Osteoblast (primary cell): ENCODE measurements at regions not wholly inside any gene's neighbourhood (a gene's known extent, or its start where the extent isn't known, plus 50 kb on each side); places are given as distances from the start of the nearest gene placed in this dataset.

Experiments used
- DNase-seq: peaks from one replicate; pipeline ENCODE4 v3.0.0; 2011; ENCODE audit warnings: low spot score, mixed read lengths; ENCODE audit not compliant: insufficient read length; ENCODE audit errors: missing footprints
- H2AFZ ChIP-seq: 2 replicates; pipeline ENCODE4 v1.6.0; 2011; ENCODE audit warnings: mild to moderate bottlenecking, low read length
- H3K27ac ChIP-seq: 2 replicates; pipeline ENCODE4 v1.5.1; 2011; ENCODE audit warnings: mild to moderate bottlenecking, low read depth, low read length, moderate library complexity
- H3K27me3 ChIP-seq: 2 replicates; pipeline ENCODE4 v1.6.0; 2012; ENCODE audit warnings: mild to moderate bottlenecking, control low read depth, inconsistent platforms, low read length, moderate library complexity; ENCODE audit not compliant: insufficient read depth
- H3K36me3 ChIP-seq: 2 replicates; pipeline ENCODE4 v1.5.1; 2011; ENCODE audit warnings: mild to moderate bottlenecking, low read length, control low read depth, moderate library complexity; ENCODE audit not compliant: insufficient read depth
- H3K4me1 ChIP-seq: 2 replicates; pipeline ENCODE4 v1.5.1; 2011; ENCODE audit warnings: mild to moderate bottlenecking, low read length, control low read depth, moderate library complexity; ENCODE audit not compliant: insufficient read depth
- H3K4me2 ChIP-seq: 2 replicates; pipeline ENCODE4 v1.6.0; 2011; ENCODE audit warnings: mild to moderate bottlenecking, low read length; ENCODE audit not compliant: insufficient read depth
- H3K4me3 ChIP-seq: fragments of 200-600 bp; sonication (generic); 3 replicates; pipeline ENCODE4 v1.5.1; 2012; ENCODE audit warnings: mild to moderate bottlenecking, low read length, inconsistent platforms; ENCODE audit not compliant: insufficient read depth
- H3K79me2 ChIP-seq: 2 replicates; pipeline ENCODE4 v1.6.0; 2012; ENCODE audit warnings: mild to moderate bottlenecking, low read length, control low read depth, inconsistent platforms; ENCODE audit not compliant: insufficient read depth
- H3K9me3 ChIP-seq: 2 replicates; pipeline ENCODE4 v1.5.1; 2011; ENCODE audit warnings: low read depth, low read length, control low read depth
- H4K20me1 ChIP-seq: 2 replicates; pipeline ENCODE4 v1.6.0; 2012; ENCODE audit warnings: mild to moderate bottlenecking, low read length, control low read depth; ENCODE audit not compliant: insufficient read depth
- CTCF ChIP-seq: IDR thresholded peaks from 2 replicates; pipeline ENCODE4 v1.5.1; 2011; ENCODE audit warnings: mild to moderate bottlenecking, low read depth, low read length, moderate library complexity; ENCODE audit errors: extremely low read depth

DNA sequence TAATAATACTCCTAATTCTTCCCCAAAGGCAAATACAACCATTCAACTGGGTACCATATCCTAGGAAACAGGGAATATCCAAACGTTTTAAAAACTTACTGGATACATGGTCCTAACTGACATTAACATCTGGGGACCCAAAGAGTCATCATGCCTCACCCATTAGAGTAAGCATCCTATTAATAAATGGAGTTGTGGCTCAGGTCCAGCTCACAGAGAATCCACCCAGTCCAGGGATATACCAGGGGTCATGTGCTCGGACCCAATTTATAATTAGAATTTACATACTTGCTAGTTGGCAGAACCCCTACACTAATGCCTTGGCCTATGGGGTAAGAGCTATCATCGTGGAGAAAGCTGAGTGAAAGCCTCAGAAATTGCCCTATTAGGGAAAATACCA, 670.0 kb downstream of the XPNPEP1 start:
- no peak overlapping the region for H3K4me2 ChIP-seq
- no peak overlapping the region for H3K27ac ChIP-seq
- DNase-seq = no peak
- no peaks in the 10 kb centered on the region for H3K4me1 ChIP-seq
- H4K20me1 ChIP-seq = no peaks in the 10 kb centered on the region
- no peak overlapping the region for H3K4me3 ChIP-seq
- no peaks in the 10 kb centered on the region for H3K9me3 ChIP-seq
- no peaks in the 10 kb centered on the region for H3K36me3 ChIP-seq
- TF ChIP-seq CTCF = no peak
- H3K27me3 ChIP-seq = no peaks in the 10 kb centered on the region
- H2AFZ ChIP-seq = no peak overlapping the region
- no peaks in the 10 kb centered on the region for H3K79me2 ChIP-seq

DNA sequence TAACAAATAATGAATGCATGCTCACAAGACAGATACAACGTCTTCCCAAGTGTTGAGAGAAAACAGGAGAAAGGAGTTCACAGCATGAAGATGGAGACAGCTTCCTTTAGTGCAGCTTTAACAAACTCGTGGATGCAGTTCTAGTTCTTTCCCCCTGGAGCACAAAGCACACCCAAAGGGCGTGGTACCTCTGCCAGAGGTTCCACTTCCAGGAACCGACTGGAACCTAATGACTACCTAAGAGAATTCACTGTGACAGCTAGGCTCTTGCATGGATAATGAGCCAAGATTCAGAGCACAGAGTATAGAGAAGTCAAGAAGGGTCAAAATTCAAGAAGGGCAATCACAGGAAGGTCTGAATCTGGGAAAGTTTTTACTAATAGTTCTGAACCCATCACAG, 673.2 kb downstream of the XPNPEP1 start:
- Histone ChIP-seq H3K36me3 (no peaks in the 10 kb centered on the region), H2AFZ (no peak overlapping the region), H3K9me3 (no peaks in the 10 kb centered on the region), H3K4me1 (no peaks in the 10 kb centered on the region), H4K20me1 (no peaks in the 10 kb centered on the region), H3K27me3 (no peaks in the 10 kb centered on the region), H3K79me2 (no peaks in the 10 kb centered on the region), H3K4me2 (no peak overlapping the region), H3K4me3 (no peak overlapping the region), H3K27ac (no peak overlapping the region)
- no peak for DNase-seq
- TF ChIP-seq CTCF = no peak

DNA sequence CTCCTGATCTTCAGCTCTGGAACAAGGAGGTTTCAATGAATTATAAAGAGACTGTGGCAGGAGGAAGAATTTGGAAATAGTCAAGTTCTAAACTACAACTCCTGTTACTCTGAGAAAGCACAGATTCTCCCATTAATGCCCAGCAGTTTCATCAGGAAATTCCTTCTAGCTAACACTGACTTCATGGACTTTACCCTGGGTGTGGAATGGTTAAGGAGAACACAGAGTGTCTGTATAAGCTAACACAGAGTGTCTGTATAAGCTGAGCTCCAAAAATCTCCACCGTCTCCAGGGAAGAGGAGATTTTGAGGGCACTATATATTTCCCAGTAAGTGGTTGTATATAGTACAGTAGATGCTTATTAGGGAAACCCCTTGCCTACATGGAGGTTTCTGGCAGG, 675.5 kb downstream of the XPNPEP1 start:
- TF ChIP-seq CTCF = no peak
- Histone ChIP-seq H3K79me2 (no peaks in the 10 kb centered on the region), H3K4me3 (no peak overlapping the region), H3K36me3 (no peaks in the 10 kb centered on the region), H2AFZ (no peak overlapping the region), H3K27me3 (no peaks in the 10 kb centered on the region), H3K4me1 (no peaks in the 10 kb centered on the region), H4K20me1 (no peaks in the 10 kb centered on the region), H3K27ac (no peak overlapping the region), H3K9me3 (no peaks in the 10 kb centered on the region), H3K4me2 (no peak overlapping the region)
- DNase-seq = no peak

GRCh38 chr10:109245821-109246220, 677.5 kb downstream of the XPNPEP1 start:
- H3K9me3 ChIP-seq = no peaks in the 10 kb centered on the region
- DNase-seq = no peak
- H4K20me1 ChIP-seq = no peaks in the 10 kb centered on the region
- no peak overlapping the region for H3K4me2 ChIP-seq
- H3K27ac ChIP-seq = no peak overlapping the region
- no peak for TF ChIP-seq CTCF
- no peaks in the 10 kb centered on the region for H3K79me2 ChIP-seq
- no peak overlapping the region for H3K4me3 ChIP-seq
- no peaks in the 10 kb centered on the region for H3K4me1 ChIP-seq
- H3K27me3 ChIP-seq = no peaks in the 10 kb centered on the region
- H2AFZ ChIP-seq = no peak overlapping the region
- no peaks in the 10 kb centered on the region for H3K36me3 ChIP-seq
